Progenitor cell of endocrine pancreas (in vitro differentiated cells): ENCODE measurements at regions not wholly inside any gene's neighbourhood (a gene's known extent, or its start where the extent isn't known, plus 50 kb on each side); places are given as distances from the start of the nearest gene placed in this dataset.

Experiments used
- DNase-seq: peaks from one replicate; pipeline ENCODE4 v3.0.0; 2021; ENCODE audit warnings: low spot score; ENCODE audit not compliant: unreplicated experiment
- H3K27ac Mint-ChIP-seq: 2 replicates; pipeline ENCODE4 v1.8.0; 2021; ENCODE audit warnings: mild to moderate bottlenecking, moderate library complexity, mixed read lengths
- H3K27me3 Mint-ChIP-seq: 2 replicates; pipeline ENCODE4 v1.8.0; 2021; ENCODE audit warnings: mixed read lengths
- H3K36me3 Mint-ChIP-seq: 2 replicates; pipeline ENCODE4 v1.8.0; 2022; ENCODE audit warnings: mixed read lengths; ENCODE audit not compliant: insufficient read depth
- H3K4me1 Mint-ChIP-seq: 2 replicates; pipeline ENCODE4 v1.8.0; 2021; ENCODE audit warnings: low read depth, mixed read lengths
- H3K4me3 Mint-ChIP-seq: 2 replicates; pipeline ENCODE4 v1.8.0; 2021; ENCODE audit warnings: low read depth, mild to moderate bottlenecking, moderate library complexity, mixed read lengths
- H3K9me3 Mint-ChIP-seq: 2 replicates; pipeline ENCODE4 v1.8.0; 2021; ENCODE audit warnings: low read depth, mixed read lengths
- CTCF ChIP-seq: fragments of 200-600 bp; sonication (generic); IDR thresholded peaks from one replicate; pipeline ENCODE4 v1.5.0; 2021; ENCODE audit warnings: antibody characterized with exemption, mild to moderate bottlenecking; ENCODE audit not compliant: unreplicated experiment

GRCh38 chr5:1945606-1946005, 62.9 kb upstream of the IRX4 start:
- H3K36me3 Mint-ChIP-seq, result no peaks in the 10 kb centered on the region
- H3K4me1 Mint-ChIP-seq, result no peaks in the 10 kb centered on the region
- H3K4me3 Mint-ChIP-seq, result no peak overlapping the region
- no peak for TF ChIP-seq CTCF
- H3K27me3 Mint-ChIP-seq, result peaks cover 50% of the 10 kb centered on the region
- DNase-seq, result no peak
- peaks cover 8% of the 10 kb centered on the region for H3K9me3 Mint-ChIP-seq
- no peak overlapping the region for H3K27ac Mint-ChIP-seq

GRCh38 chr5:1944408-1944807, 61.7 kb upstream of the IRX4 start:
- DNase-seq, result no peak
- Mint-ChIP-seq H3K4me1 (no peaks in the 10 kb centered on the region), H3K4me3 (no peak overlapping the region), H3K36me3 (no peaks in the 10 kb centered on the region), H3K9me3 (peaks cover 8% of the 10 kb centered on the region), H3K27ac (no peak overlapping the region), H3K27me3 (peaks cover 40% of the 10 kb centered on the region)
- no peak for TF ChIP-seq CTCF

GRCh38 chr5:1943481-1943880, 60.8 kb upstream of the IRX4 start:
- no peak for TF ChIP-seq CTCF
- Mint-ChIP-seq H3K9me3 (peaks cover 8% of the 10 kb centered on the region), H3K27ac (no peak overlapping the region), H3K36me3 (no peaks in the 10 kb centered on the region), H3K27me3 (peaks cover 39% of the 10 kb centered on the region), H3K4me1 (no peaks in the 10 kb centered on the region), H3K4me3 (no peak overlapping the region)
- no peak for DNase-seq

- Mint-ChIP-seq H3K36me3 (no peaks in the 10 kb centered on the region), H3K9me3 (peaks cover 8% of the 10 kb centered on the region), H3K27me3 (peaks cover 32% of the 10 kb centered on the region), H3K27ac (no peak overlapping the region), H3K4me3 (no peak overlapping the region), H3K4me1 (no peaks in the 10 kb centered on the region)
- no peak for DNase-seq
- no peak for TF ChIP-seq CTCF
These were observed 59.9 kb upstream of the IRX4 start for GRCh38 chr5:1942630-1943029.

- H3K27ac Mint-ChIP-seq, result no peak overlapping the region
- no peaks in the 10 kb centered on the region for H3K36me3 Mint-ChIP-seq
- DNase-seq, result no peak
- TF ChIP-seq CTCF, result no peak
- H3K4me3 Mint-ChIP-seq, result no peak overlapping the region
- no peaks in the 10 kb centered on the region for H3K4me1 Mint-ChIP-seq
- H3K27me3 Mint-ChIP-seq, result peaks cover 29% of the 10 kb centered on the region
- H3K9me3 Mint-ChIP-seq, result peaks cover 8% of the 10 kb centered on the region
These were observed 59.4 kb upstream of the IRX4 start for GRCh38 chr5:1942158-1942557.
